SK-N-MC (cell line): ENCODE measurements at regions not wholly inside any gene's neighbourhood (a gene's known extent, or its start where the extent isn't known, plus 50 kb on each side); places are given as distances from the start of the nearest gene placed in this dataset.

Experiments
- DNase-seq: peaks from one replicate; pipeline ENCODE4 v3.0.0-alpha.2; 2011; ENCODE audit warnings: low read depth, low spot score
- H3K27ac ChIP-seq: fragments of 200-600 bp; sonication (generic); 2 replicates; pipeline ENCODE4 v1.5.1; 2016; ENCODE audit warnings: mixed run types
- H3K36me3 ChIP-seq: fragments of 200-600 bp; sonication (generic); 2 replicates; pipeline ENCODE4 v1.6.1; 2017; ENCODE audit warnings: antibody characterized with exemption, low read length, mixed read lengths; ENCODE audit not compliant: insufficient read depth
- H3K4me3 ChIP-seq: fragments of 200-600 bp; sonication (generic); 2 replicates; pipeline ENCODE4 v1.5.1; 2016
- H3K9ac ChIP-seq: fragments of 200-600 bp; sonication (generic); 2 replicates; pipeline ENCODE4 v1.8.0; 2017; ENCODE audit warnings: mixed run types, mixed read lengths; ENCODE audit not compliant: insufficient read length
- H3K9me3 ChIP-seq: fragments of 200-600 bp; sonication (generic); 2 replicates; pipeline ENCODE4 v1.6.1; 2017; ENCODE audit warnings: low read depth, mild to moderate bottlenecking, antibody characterized with exemption, low read length, moderate library complexity, mixed read lengths
- EZH2 ChIP-seq: fragments of 200-600 bp; sonication (generic); IDR thresholded peaks from one replicate; pipeline ENCODE4 v1.6.1; 2017; ENCODE audit warnings: antibody characterized with exemption
- FOXP2 ChIP-seq: optimal IDR thresholded peaks from 2 replicates; pipeline ENCODE3; 2011; ENCODE audit warnings: mild to moderate bottlenecking, moderate library complexity; ENCODE audit not compliant: insufficient read depth; ENCODE audit errors: extremely low read length, control extremely low read depth
- POLR2AphosphoS5 ChIP-seq: IDR thresholded peaks from 2 replicates; pipeline ENCODE4 v1.6.1; 2012; ENCODE audit warnings: mild to moderate bottlenecking, low read depth, low read length, borderline replicate concordance

- H3K9ac ChIP-seq, result no peak overlapping the region
- TF ChIP-seq FOXP2, result no peak
- no peak for TF ChIP-seq EZH2
- no peak for TF ChIP-seq POLR2AphosphoS5
- H3K4me3 ChIP-seq, result no peak overlapping the region
- no peak for DNase-seq
- no peaks in the 10 kb centered on the region for H3K36me3 ChIP-seq
- no peaks in the 10 kb centered on the region for H3K9me3 ChIP-seq
- no peak overlapping the region for H3K27ac ChIP-seq
Measured at GRCh38 chr20:7361931-7362330, 578.3 kb downstream of the HAO1 start.

- Histone ChIP-seq H3K9ac (no peak overlapping the region), H3K4me3 (no peak overlapping the region), H3K9me3 (no peaks in the 10 kb centered on the region), H3K27ac (no peak overlapping the region), H3K36me3 (no peaks in the 10 kb centered on the region)
- DNase-seq, result no peak
- no peak for TF ChIP-seq FOXP2
- no peak for TF ChIP-seq POLR2AphosphoS5
Measured at GRCh38 chr20:7362601-7363000, 577.7 kb downstream of the HAO1 start.

- Histone ChIP-seq H3K9ac (no peak overlapping the region), H3K9me3 (no peaks in the 10 kb centered on the region), H3K27ac (no peak overlapping the region), H3K36me3 (no peaks in the 10 kb centered on the region), H3K4me3 (no peak overlapping the region)
- DNase-seq, result no peak
- no peak for TF ChIP-seq EZH2
- no peak for TF ChIP-seq FOXP2
- TF ChIP-seq POLR2AphosphoS5, result no peak
Measured at GRCh38 chr20:7366189-7366588, 574.1 kb downstream of the HAO1 start.

- no peaks in the 10 kb centered on the region for H3K36me3 ChIP-seq
- H3K4me3 ChIP-seq, result no peak overlapping the region
- no peak for DNase-seq
- no peak overlapping the region for H3K27ac ChIP-seq
- H3K9ac ChIP-seq, result no peak overlapping the region
- no peaks in the 10 kb centered on the region for H3K9me3 ChIP-seq
- no peak for TF ChIP-seq EZH2
- TF ChIP-seq POLR2AphosphoS5, result no peak
- TF ChIP-seq FOXP2, result no peak
Measured at GRCh38 chr20:7371518-7372163, 568.6 kb downstream of the HAO1 start.

- Histone ChIP-seq H3K27ac (no peak overlapping the region), H3K9ac (no peak overlapping the region), H3K4me3 (no peak overlapping the region), H3K9me3 (no peaks in the 10 kb centered on the region), H3K36me3 (no peaks in the 10 kb centered on the region)
- peak; percentile 26 for DNase-seq
- TF ChIP-seq FOXP2 (no peak), POLR2AphosphoS5 (no peak), EZH2 (no peak)
Measured at GRCh38 chr20:7375905-7376304, 564.4 kb downstream of the HAO1 start.

GRCh38 chr20:7378864-7379605 lies 561.2 kb downstream of the HAO1 start:
- DNase-seq, result no peak
- Histone ChIP-seq H3K9me3 (no peaks in the 10 kb centered on the region), H3K4me3 (no peak overlapping the region), H3K9ac (no peak overlapping the region), H3K27ac (no peak overlapping the region), H3K36me3 (no peaks in the 10 kb centered on the region)
- TF ChIP-seq POLR2AphosphoS5 (no peak), FOXP2 (no peak), EZH2 (no peak)

GRCh38 chr20:7379621-7380220 lies 560.5 kb downstream of the HAO1 start:
- Histone ChIP-seq H3K27ac (no peak overlapping the region), H3K9me3 (no peaks in the 10 kb centered on the region), H3K36me3 (no peaks in the 10 kb centered on the region), H3K4me3 (no peak overlapping the region), H3K9ac (no peak overlapping the region)
- TF ChIP-seq EZH2, result no peak
- no peak for DNase-seq

- Histone ChIP-seq H3K9ac (no peak overlapping the region), H3K27ac (no peak overlapping the region), H3K36me3 (no peaks in the 10 kb centered on the region), H3K9me3 (no peaks in the 10 kb centered on the region), H3K4me3 (no peak overlapping the region)
- no peak for DNase-seq
- TF ChIP-seq POLR2AphosphoS5 (no peak), FOXP2 (no peak), EZH2 (no peak)
Measured at GRCh38 chr20:7383216-7383615, 557.0 kb downstream of the HAO1 start.

- Histone ChIP-seq H3K36me3 (no peaks in the 10 kb centered on the region), H3K27ac (no peak overlapping the region), H3K9me3 (no peaks in the 10 kb centered on the region), H3K9ac (no peak overlapping the region), H3K4me3 (no peak overlapping the region)
- no peak for DNase-seq
- TF ChIP-seq FOXP2 (no peak), POLR2AphosphoS5 (no peak), EZH2 (no peak)
Measured at GRCh38 chr20:7387638-7388193, 552.5 kb downstream of the HAO1 start.
